ENCODE measurements at regions not wholly inside any gene's neighbourhood (a gene's known extent, or its start where the extent isn't known, plus 50 kb on each side); places are given as distances from the start of the nearest gene placed in this dataset.

- Mint-ChIP-seq H3K36me3 (ENCODE audit: low read depth) (no peaks in the 10 kb centered on the region), H3K4me1 (peaks cover 5% of the 10 kb centered on the region), H3K4me3 (no peak overlapping the region), H3K27me3 (ENCODE audit: insufficient read depth) (no peaks in the 10 kb centered on the region), H3K27ac (no peak overlapping the region), H3K9me3 (peaks cover 10% of the 10 kb centered on the region)
- H3K27me3 ChIP-seq (ENCODE audit: control insufficient read depth, insufficient read depth, low read length, poor library complexity, severe bottlenecking) = no peaks in the 10 kb centered on the region
- no peaks in the 10 kb centered on the region for H3K4me1 ChIP-seq (ENCODE audit: control insufficient read depth, insufficient read depth, low read length)
- no peaks in the 10 kb centered on the region for H3K9me3 ChIP-seq (ENCODE audit: control insufficient read depth, low read length)
- H3K4me3 ChIP-seq (ENCODE audit: low read length) = no peak overlapping the region
- no peak for DNase-seq
- H3K36me3 ChIP-seq (ENCODE audit: control insufficient read depth, insufficient read depth, low read length) = no peaks in the 10 kb centered on the region
- no peak overlapping the region for H3K9ac ChIP-seq (ENCODE audit: extremely low read depth, low read length, poor library complexity, severe bottlenecking)
- no peak for TF ChIP-seq CTCF (conservative IDR thresholded peaks at IDR 0.05)
- no peak overlapping the region for H3K27ac ChIP-seq (ENCODE audit: low read depth, low read length)
These were observed 221.9 kb downstream of the LHFPL1 start for GRCh38 chrX:112457788-112458187.

- H3K36me3 ChIP-seq (ENCODE audit: control insufficient read depth, insufficient read depth, low read length) = no peaks in the 10 kb centered on the region
- Mint-ChIP-seq H3K27me3 (ENCODE audit: insufficient read depth) (no peaks in the 10 kb centered on the region), H3K36me3 (ENCODE audit: low read depth) (no peaks in the 10 kb centered on the region), H3K4me3 (no peak overlapping the region), H3K4me1 (peaks cover 12% of the 10 kb centered on the region), H3K27ac (no peak overlapping the region), H3K9me3 (no peaks in the 10 kb centered on the region)
- WGBS, 2 experiments (ENCODE audit: insufficient coverage in 1 of 2, insufficient read length in 1 of 2) = 79% methylated on average over 2 of the region's 2 CpGs; no CpG with 5 or more reads in 1 of the 2 experiments
- H3K27me3 ChIP-seq (ENCODE audit: control insufficient read depth, insufficient read depth, low read length, poor library complexity, severe bottlenecking) = no peaks in the 10 kb centered on the region
- no peak overlapping the region for H3K27ac ChIP-seq (ENCODE audit: low read depth, low read length)
- H3K9ac ChIP-seq (ENCODE audit: extremely low read depth, low read length, poor library complexity, severe bottlenecking) = no peak overlapping the region
- TF ChIP-seq CTCF (conservative IDR thresholded peaks at IDR 0.05) = no peak
- H3K4me1 ChIP-seq (ENCODE audit: control insufficient read depth, insufficient read depth, low read length) = no peaks in the 10 kb centered on the region
- no peak overlapping the region for H3K4me3 ChIP-seq (ENCODE audit: low read length)
- H3K9me3 ChIP-seq (ENCODE audit: control insufficient read depth, low read length) = no peaks in the 10 kb centered on the region
- no peak for DNase-seq
These were observed 228.9 kb downstream of the LHFPL1 start for GRCh38 chrX:112450810-112451209.

GRCh38 chrX:112440277-112440676 lies 239.5 kb downstream of the LHFPL1 start:
- 96% methylated on average over 2 of the region's 2 CpGs; no CpG with 5 or more reads in 1 of the 2 experiments for WGBS, 2 experiments (ENCODE audit: insufficient coverage in 1 of 2, insufficient read length in 1 of 2)
- Histone ChIP-seq H3K9me3 (ENCODE audit: control insufficient read depth, low read length) (no peaks in the 10 kb centered on the region), H3K27me3 (ENCODE audit: control insufficient read depth, insufficient read depth, low read length, poor library complexity, severe bottlenecking) (no peaks in the 10 kb centered on the region), H3K4me3 (ENCODE audit: low read length) (no peak overlapping the region), H3K27ac (ENCODE audit: low read depth, low read length) (no peak overlapping the region), H3K4me1 (ENCODE audit: control insufficient read depth, insufficient read depth, low read length) (no peaks in the 10 kb centered on the region), H3K9ac (ENCODE audit: extremely low read depth, low read length, poor library complexity, severe bottlenecking) (no peak overlapping the region), H3K36me3 (ENCODE audit: control insufficient read depth, insufficient read depth, low read length) (no peaks in the 10 kb centered on the region)
- no peaks in the 10 kb centered on the region for H3K36me3 Mint-ChIP-seq (ENCODE audit: low read depth)
- no peak overlapping the region for H3K4me3 Mint-ChIP-seq
- no peak for TF ChIP-seq CTCF (conservative IDR thresholded peaks at IDR 0.05)
- no peak overlapping the region for H3K27ac Mint-ChIP-seq
- H3K4me1 Mint-ChIP-seq = peaks cover 6% of the 10 kb centered on the region
- H3K9me3 Mint-ChIP-seq = no peaks in the 10 kb centered on the region
- H3K27me3 Mint-ChIP-seq (ENCODE audit: insufficient read depth) = no peaks in the 10 kb centered on the region
- DNase-seq = no peak
